Gastroesophageal sphincter (tissue), 4 donors: ENCODE measurements at regions not wholly inside any gene's neighbourhood (a gene's known extent, or its start where the extent isn't known, plus 50 kb on each side); places are given as distances from the start of the nearest gene placed in this dataset.

Experiments
- ATAC-seq: fragments of 150-250 bp; one replicate; pipeline ENCODE4 v1.9.1; 2016; ENCODE audit warnings: mild to moderate bottlenecking, moderate library complexity
- H3K27ac ChIP-seq, 4 donors: fragments of 200-600 bp; sonication (generic) in 3 of 4; 1 replicate in 3 of 4; 2 replicates in 1 of 4; pipeline ENCODE4 v1.5.1; 2016 to 2019
- H3K27me3 ChIP-seq: fragments of 200-600 bp; sonication (generic); one replicate; pipeline ENCODE4 v1.5.1; 2019
- H3K36me3 ChIP-seq, 2 donors: fragments of 200-600 bp; sonication (generic); one replicate each; pipeline ENCODE4 v1.5.1; 2019; ENCODE audit warnings: control low read depth in 1 of 2
- H3K4me1 ChIP-seq, 3 donors: fragments of 200-600 bp; sonication (generic); 1 replicate in 2 of 3; 2 replicates in 1 of 3; pipeline ENCODE4 v1.5.1; 2016 to 2019; ENCODE audit warnings: control low read depth in 2 of 3
- H3K4me3 ChIP-seq, 2 donors: fragments of 200-600 bp; sonication (generic); one replicate each; pipeline ENCODE4 v1.5.1; 2019; ENCODE audit warnings: mild to moderate bottlenecking in 1 of 2, moderate library complexity in 1 of 2
- H3K9me3 ChIP-seq, 3 donors: fragments of 200-600 bp; sonication (generic); one replicate each; pipeline ENCODE4 v1.5.1; 2017 to 2019; ENCODE audit warnings: control low read depth in 2 of 3
- EP300 ChIP-seq: sonication (generic); formaldehyde crosslinking; IDR thresholded peaks from one replicate; pipeline ENCODE4 v1.6.1; 2017; ENCODE audit warnings: antibody characterized with exemption, mild to moderate bottlenecking
- POLR2A ChIP-seq, 2 donors: fragments of 450-650 bp; IDR thresholded peaks; one replicate each; pipeline ENCODE4 v1.6.1; 2017; ENCODE audit warnings: antibody characterized with exemption in 2 of 2, mild to moderate bottlenecking in 2 of 2, moderate library complexity in 1 of 2
- POLR2AphosphoS5 ChIP-seq: sonication (generic); formaldehyde crosslinking; IDR thresholded peaks from one replicate; pipeline ENCODE4 v1.6.1; 2017; ENCODE audit warnings: antibody characterized with exemption
- WGBS, 2 donors: methylation state at CpG; one replicate each; pipeline ENCODE4 v1.1.5; 2018; ENCODE audit warnings: low coverage in 1 of 2; 5-methylcytosine and 5-hydroxymethylcytosine counted together
- TF ChIP-seq, protein P1 (sequence below), 4 experiments: fragments of 200-600 bp in 2 of 4; fragments of 450-650 bp in 2 of 4; sonication (generic) in 1 of 4; IDR thresholded peaks; one replicate each; pipeline ENCODE4 v1.5.1; 2017 to 2019; ENCODE audit warnings: antibody characterized with exemption in 4 of 4, mild to moderate bottlenecking in 2 of 4, moderate library complexity in 2 of 4

DNA sequence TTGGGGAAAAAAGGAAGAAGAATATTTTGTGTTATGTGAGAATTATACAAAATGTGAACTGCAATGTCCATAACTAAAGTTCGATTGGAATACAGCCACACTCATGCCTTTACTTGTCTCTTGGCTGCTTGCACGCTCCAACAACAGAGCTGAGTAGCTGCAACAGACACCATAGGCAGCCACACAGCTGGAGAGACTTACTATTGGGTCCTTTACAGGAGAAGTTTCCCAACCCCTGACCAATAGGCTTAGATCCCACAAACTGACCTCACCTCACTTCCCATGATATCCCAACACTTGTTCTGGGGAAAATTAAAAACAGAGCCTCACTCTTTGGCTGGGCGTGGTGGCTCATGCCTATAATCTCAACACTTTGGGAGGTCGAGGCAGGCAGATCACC lies 213.8 kb downstream of the SH3BP4 start:
- Histone ChIP-seq H3K27me3 (peaks cover 18% of the 10 kb centered on the region), H3K27ac (no peak overlapping the region), H3K9me3 (no peaks in the 10 kb centered on the region), H3K4me3 (no peak overlapping the region), H3K36me3 (no peaks in the 10 kb centered on the region), H3K4me1 (peaks cover 0 to 2% (median 0%) of the 10 kb centered on the region in 3 donors)
- ATAC-seq, result no peak
- WGBS, 2 donors, result 71 to 76% methylated on average over 2 to 3 of the region's 4 CpGs
- TF ChIP-seq POLR2A (IDR thresholded peaks at IDR 0.05), result no peak
- no peak for TF ChIP-seq POLR2AphosphoS5
- TF ChIP-seq, protein P1, sequence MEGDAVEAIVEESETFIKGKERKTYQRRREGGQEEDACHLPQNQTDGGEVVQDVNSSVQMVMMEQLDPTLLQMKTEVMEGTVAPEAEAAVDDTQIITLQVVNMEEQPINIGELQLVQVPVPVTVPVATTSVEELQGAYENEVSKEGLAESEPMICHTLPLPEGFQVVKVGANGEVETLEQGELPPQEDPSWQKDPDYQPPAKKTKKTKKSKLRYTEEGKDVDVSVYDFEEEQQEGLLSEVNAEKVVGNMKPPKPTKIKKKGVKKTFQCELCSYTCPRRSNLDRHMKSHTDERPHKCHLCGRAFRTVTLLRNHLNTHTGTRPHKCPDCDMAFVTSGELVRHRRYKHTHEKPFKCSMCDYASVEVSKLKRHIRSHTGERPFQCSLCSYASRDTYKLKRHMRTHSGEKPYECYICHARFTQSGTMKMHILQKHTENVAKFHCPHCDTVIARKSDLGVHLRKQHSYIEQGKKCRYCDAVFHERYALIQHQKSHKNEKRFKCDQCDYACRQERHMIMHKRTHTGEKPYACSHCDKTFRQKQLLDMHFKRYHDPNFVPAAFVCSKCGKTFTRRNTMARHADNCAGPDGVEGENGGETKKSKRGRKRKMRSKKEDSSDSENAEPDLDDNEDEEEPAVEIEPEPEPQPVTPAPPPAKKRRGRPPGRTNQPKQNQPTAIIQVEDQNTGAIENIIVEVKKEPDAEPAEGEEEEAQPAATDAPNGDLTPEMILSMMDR (IDR thresholded peaks at IDR 0.05), result no peak
- TF ChIP-seq EP300, result no peak

DNA sequence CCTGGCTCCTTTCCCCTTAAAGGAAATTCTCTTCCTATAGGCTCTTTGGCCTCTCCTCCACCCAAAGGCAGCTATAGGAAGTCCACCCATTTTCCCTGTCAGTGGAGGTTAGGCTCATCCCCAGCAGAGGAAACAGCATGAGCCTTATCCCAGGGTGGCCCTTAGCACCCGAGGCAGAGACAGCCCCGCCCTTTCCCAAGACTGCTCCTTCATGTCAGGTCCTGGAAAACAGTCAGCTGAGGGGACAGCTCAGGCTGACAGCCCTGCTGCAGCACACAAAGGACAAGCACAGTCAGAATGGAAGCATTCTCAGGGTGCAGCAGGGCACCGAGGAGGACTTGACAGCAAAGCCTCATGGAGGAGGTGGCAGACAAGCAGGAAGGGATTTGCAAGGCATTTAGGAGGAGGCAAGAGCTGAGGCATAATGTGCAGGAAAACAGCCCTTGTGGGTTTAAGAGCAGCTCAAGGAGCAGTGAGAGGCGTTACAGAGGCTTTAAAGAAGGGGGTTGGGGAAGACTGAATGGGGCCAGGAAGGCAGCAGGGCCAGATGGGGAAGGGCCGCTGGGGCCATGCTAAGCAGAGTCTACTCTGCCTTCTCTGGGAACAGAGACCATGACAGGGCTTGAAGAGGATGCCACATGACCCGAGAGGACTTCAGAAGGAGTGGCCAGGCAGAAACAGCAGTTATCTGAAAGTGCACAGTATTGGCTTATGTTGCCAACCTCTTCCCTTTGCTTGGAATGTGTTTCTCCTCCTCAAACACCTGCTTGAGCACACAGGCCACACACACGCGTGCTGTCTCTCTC lies 216.6 kb downstream of the SH3BP4 start:
- no peak for ATAC-seq
- no peak overlapping the region for H3K27ac ChIP-seq
- 73 to 83% methylated on average over 4 to 6 of the region's 8 CpGs for WGBS, 2 donors
- no peaks in the 10 kb centered on the region for H3K27me3 ChIP-seq
- H3K36me3 ChIP-seq, result no peaks in the 10 kb centered on the region
- no peaks in the 10 kb centered on the region for H3K9me3 ChIP-seq
- no peak overlapping the region for H3K4me3 ChIP-seq
- no peak for TF ChIP-seq POLR2A (IDR thresholded peaks at IDR 0.05)
- TF ChIP-seq POLR2AphosphoS5, result no peak
- TF ChIP-seq, protein P1 (IDR thresholded peaks at IDR 0.05), result no peak
- TF ChIP-seq EP300, result no peak
- peaks cover 0 to 11% (median 0%) of the 10 kb centered on the region in 3 donors for H3K4me1 ChIP-seq

GRCh38 chr2:235170016-235170415 lies 218.2 kb downstream of the SH3BP4 start:
- H3K27me3 ChIP-seq, result no peaks in the 10 kb centered on the region
- no peaks in the 10 kb centered on the region for H3K9me3 ChIP-seq
- H3K4me3 ChIP-seq, result no peak overlapping the region
- no peak for TF ChIP-seq POLR2AphosphoS5
- TF ChIP-seq, protein P1 (IDR thresholded peaks at IDR 0.05), result no peak
- no peak for TF ChIP-seq EP300
- TF ChIP-seq POLR2A (IDR thresholded peaks at IDR 0.05), result no peak
- no peak for ATAC-seq
- no peaks in the 10 kb centered on the region for H3K36me3 ChIP-seq
- no peak overlapping the region for H3K27ac ChIP-seq
- H3K4me1 ChIP-seq, result peaks cover 0 to 11% (median 0%) of the 10 kb centered on the region in 3 donors
- WGBS, 2 donors, result 56 to 63% methylated on average over 2 to 3 of the region's 3 CpGs

DNA sequence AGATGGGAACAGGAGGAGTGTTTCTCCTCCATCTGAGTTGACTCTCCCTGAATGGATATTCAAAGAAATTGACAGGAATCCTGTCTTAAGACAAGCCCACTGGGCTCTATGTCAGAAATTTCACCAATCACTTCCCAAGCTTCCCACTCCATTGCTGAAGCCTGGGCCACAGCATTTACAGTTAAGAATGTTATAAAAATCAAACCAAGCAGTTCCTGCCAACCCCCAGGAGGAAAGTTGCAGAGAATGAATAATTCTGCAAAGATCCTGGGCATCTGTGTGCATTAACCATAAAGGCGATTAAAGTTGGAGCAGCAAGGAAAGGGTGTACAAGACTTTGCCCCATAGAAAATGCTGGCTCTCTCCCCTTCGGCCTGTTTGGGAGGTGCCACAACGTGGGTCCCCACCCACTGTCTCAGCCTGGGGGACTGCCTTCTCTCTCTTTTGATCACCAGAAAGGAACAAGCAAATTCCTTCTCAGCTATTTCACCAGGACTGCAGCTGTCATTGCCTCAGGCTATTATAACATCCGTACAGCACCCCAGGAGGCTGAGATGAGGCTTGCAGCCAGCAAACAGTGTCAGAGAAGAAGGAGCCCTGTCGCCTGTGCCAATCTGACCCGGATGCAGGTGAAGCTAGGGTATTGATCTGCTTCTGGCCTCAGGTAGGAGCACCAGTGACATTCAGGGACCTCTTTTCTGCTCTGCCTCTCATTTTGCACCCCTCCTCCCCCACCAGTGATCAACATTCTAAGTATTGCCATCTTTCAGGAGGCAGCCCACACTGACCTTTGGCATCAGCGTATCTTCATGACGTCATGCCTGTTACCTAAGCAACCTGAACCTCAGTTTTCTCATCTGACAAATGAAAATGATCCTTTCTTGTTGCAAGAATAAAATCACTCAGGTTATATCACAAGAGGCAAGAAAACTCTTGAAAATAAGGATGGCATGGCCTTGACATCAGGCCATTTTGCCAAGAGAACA lies 219.0 kb downstream of the SH3BP4 start:
- Histone ChIP-seq H3K4me3 (no peak overlapping the region), H3K4me1 (peaks cover 0 to 11% (median 0%) of the 10 kb centered on the region in 3 donors), H3K9me3 (no peaks in the 10 kb centered on the region), H3K27me3 (no peaks in the 10 kb centered on the region), H3K27ac (no peak overlapping the region), H3K36me3 (no peaks in the 10 kb centered on the region)
- ATAC-seq, result no peak
- TF ChIP-seq EP300, result no peak
- TF ChIP-seq, protein P1 (IDR thresholded peaks at IDR 0.05), result no peak
- TF ChIP-seq POLR2A (IDR thresholded peaks at IDR 0.05), result no peak
- TF ChIP-seq POLR2AphosphoS5, result no peak
- WGBS, 2 donors, result 23 to 29% methylated on average over 4 to 6 of the region's 8 CpGs
